ENCODE measurements at regions not wholly inside any gene's neighbourhood (a gene's known extent, or its start where the extent isn't known, plus 50 kb on each side); places are given as distances from the start of the nearest gene placed in this dataset.

DNA sequence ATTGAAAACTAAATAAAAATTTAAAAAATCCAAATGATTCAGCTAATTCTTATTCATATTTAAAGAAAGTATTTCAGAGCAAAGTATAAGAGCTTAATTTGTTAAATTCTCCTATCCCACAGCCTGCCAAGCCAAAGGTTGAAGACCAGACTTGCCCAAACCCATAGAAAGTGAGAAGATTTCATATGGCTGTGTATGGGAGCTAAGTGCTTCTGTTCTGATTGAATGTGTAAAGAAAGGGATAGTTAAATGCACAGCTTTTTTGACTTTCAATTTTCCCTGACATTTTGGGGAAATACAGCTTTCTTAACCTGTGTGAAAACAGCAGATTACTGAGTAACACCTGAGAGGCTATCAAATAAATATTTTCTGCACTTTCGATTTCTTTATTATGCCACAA is 125.0 kb upstream of the MTAP start:
- no peak for TF ChIP-seq EZH2 (IDR thresholded peaks at IDR 0.05)
- no peak for TF ChIP-seq CTCF (IDR thresholded peaks at IDR 0.05)
